Left forelimb (tissue), 1 donor: ENCODE measurements at regions not wholly inside any gene's neighbourhood (a gene's known extent, or its start where the extent isn't known, plus 50 kb on each side); places are given as distances from the start of the nearest gene placed in this dataset.

Experiments
- DNase-seq: peaks from one replicate; pipeline ENCODE4 v3.0.0-alpha.2; 2018; ENCODE audit warnings: low spot score

DNA sequence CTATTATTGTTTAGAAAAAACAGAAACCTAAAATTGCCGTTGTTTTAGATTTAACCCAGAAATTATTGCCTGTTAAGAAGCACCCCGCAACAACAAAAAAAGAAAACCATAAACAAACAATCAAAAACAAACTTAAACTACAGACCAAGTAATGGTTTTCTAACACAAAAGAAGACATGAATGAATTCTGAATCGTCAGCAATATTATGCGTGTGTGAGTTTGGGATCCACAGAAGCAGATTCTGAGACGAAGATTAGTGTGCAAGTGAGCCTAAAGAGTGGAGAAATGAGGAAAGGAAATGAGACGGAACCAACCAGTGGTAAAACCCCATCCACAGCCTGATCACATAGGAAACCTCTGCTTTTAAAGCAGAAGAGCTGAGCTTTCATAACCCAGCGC lies 1514.9 kb upstream of the PIK3C3 start:
- DNase-seq: no peak

DNA sequence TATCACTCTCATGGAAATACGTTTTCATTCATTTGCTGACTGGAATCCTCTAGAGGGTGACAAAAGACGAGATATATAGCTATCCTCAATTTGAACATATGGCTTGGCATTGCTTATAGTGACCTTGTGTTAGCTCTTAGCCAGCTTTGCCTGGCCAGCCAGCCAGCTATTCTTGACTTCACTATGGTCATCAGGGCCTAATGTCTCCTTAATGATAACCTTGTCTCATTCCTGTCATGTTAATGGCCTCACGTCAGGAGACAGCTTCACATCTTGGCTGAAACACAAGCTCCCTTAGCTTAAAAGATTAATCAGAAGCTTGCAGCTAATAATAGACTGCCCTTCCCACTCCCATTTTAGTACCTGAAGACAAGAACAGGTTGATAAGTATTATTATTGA lies 1517.5 kb upstream of the PIK3C3 start:
- DNase-seq: no peak

DNA sequence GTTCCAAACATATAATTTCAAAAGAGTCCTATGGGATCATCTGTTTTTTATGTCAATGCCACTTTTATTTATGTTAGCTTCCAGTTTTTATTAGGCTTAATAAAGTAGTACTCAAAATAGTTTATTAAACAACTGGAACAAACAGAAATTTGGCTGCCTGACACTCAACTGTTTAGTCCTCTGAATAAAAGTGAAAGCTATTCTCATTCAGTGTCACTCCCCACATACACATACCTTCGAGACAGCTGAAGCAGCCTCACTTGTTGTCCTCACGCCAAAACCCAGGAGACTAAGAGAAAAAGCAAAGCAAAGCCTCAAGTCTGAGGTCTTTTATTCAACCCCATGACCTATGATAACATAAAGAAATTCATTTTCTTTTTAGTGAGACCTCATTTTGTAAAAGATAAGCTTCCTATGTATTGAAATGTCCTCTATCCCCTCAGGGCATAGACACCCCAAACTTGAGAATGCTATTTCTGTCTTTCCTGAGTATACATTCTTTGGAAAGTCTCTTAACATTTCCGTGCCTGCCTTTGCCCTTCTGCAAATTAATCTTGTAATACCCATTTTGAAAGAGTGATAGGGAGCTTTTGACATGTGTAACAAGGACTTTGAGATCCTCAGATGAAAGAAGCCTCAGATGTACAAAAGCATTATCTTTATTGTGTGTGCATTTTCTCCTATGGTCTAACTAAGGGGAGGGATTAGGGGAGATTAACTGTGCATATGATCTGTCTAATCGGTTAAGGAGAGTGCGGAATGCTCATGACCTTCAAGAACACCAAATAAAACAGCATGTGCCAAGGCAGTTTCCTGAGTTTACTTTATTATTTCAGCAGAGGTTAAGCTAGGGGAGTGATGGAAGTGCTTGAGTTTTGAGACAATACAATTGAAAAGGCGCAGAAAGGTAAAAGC lies 1523.7 kb upstream of the PIK3C3 start:
- no peak for DNase-seq

DNA sequence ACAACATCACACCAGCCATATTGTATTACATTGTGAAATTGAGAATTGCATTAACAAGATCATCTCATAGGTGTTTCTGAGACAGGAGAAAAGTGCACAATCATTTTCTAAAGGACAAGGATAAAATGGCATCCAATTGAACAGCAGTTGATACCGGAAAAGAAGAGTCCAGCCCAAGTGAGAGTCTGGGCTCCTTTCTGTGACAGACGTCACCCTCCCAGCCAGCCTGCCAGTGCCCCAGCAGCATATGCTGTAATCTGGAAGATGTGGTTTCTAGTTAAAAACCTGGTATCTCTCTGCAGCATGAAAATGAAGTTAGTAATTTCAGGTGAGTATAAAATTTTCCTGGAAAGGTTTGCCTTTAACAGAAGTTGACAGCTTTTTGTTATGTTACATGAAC lies 1531.7 kb upstream of the PIK3C3 start:
- DNase-seq: no peak

DNA sequence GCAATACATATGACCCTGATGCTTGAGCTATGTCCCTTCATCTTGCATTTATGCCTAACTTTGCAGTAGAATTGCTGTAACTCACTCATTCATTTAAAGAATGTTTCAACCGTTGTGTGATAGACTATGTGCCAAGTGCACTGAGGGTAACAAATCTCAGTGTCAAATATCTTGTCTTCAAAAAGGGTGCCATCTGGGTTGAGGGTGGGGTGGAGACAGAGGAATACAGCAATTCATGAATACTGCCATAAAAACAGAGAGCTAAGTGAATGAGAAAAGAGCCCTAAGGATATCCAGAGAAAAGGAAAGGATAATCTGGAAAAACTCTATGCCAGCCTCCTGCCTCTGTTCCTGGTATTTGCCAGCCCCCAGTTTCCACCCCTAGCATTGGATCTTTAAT lies 1534.4 kb upstream of the PIK3C3 start:
- no peak for DNase-seq

DNA sequence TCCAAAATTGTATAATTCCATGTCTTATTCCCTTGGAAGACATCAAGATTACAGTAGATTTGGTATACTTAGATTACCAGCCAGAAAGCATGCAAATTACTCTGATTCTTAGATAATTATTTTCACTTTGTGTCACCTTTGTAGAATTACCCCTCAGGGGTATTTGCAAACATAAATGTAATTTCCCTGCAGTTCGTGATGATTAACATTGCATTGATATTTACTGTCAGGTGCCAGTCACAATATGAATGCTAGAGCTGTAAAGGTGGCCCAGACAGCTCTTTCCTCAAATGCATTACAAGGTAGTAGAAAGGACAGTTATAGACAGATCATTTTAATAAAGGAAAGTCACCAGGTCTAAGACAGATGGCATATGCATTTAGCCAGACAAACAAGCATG lies 1537.5 kb upstream of the PIK3C3 start:
- no peak for DNase-seq

DNA sequence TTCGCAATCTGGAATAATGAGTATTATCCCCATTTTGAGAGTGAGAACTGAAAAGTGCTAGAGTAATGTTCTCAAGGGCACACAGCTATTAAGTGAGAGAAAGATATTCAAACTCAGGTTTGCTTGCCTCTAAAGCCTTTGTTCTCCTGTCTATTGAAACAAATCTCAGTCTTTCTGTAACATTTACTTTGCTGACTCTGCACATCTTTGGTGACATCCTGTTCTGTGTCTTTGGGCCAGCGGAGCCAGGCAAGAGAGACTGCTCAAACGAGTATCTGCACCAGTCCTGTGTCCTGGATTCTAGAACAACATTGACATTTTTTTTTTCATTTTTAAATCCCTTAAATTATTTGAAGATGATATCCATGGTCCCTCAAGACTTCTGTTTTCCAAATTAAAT lies 1539.2 kb upstream of the PIK3C3 start:
- DNase-seq: no peak

DNA sequence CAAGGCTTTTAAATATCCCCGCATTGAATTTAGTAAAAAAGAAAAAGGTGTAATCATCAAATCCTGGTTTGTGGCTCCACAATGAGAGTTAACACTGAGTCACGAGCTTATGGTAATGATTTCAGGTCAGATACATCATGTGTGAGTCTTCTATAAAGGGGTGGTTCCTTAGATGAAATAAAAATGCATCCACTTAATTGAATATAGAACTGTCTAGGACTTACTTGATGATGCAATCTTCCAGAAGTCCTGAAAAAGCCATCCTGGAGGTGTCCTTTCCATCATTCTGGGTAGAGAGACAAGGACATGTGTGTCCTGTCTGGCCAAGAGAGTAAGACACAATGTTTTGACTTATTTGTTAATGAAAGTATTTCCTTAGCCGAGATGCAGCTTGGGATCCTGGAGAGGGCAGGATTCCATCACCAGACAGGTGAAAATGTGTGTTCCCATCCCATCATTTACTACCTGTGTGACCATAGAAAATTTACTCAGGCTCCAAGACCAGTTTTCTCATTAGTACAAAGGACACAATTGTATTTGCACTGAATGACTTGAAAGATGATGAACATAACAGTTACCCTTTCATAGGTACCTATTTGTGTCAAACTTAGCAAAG lies 1539.8 kb upstream of the PIK3C3 start:
- DNase-seq: no peak

DNA sequence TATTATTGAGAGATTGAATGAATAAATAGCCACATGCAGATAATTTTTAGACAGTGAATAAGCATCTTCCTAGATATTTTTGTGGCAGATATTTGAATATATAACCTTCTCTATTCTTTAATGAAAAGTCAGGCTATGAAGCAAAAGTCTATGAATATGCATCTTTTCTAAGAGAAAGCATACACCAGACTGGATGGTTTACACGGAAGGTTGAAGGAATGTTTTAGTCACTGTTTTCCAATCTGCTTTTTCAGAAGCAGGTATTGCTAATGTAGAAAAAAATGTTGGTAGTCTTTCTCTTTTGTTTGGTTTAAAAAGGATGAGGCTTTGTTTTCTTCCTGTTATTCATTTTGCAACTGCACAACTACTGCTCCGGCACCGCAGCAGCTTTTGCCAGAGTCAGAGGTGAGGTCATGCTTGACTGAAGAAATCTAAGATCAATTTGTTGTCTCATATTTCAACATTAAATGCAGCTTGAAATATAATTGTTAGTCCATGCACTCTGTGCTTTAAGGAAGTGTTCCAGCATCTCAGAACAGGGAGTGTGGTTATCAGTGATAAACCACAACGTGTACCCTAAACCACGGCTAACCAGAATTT lies 1540.8 kb upstream of the PIK3C3 start:
- no peak for DNase-seq

DNA sequence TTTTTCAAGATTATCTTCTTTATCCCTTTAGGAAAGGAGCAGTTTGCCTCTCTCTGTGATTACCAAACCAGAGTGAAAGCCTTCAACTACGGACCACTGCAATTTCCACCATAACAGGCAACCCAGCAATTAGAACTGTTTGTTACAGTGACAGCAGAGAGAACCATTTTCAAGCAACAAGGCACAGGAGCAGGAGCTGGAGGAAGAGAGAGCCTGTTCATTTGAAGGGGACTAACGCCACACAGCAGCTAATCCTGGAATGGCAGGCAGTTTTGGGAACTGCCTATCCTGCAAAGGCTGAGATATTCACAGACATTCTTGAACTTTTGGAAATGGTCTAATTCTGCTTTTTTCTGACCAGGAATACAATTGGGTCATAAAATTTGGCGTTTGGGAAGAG lies 1541.9 kb upstream of the PIK3C3 start:
- no peak for DNase-seq

DNA sequence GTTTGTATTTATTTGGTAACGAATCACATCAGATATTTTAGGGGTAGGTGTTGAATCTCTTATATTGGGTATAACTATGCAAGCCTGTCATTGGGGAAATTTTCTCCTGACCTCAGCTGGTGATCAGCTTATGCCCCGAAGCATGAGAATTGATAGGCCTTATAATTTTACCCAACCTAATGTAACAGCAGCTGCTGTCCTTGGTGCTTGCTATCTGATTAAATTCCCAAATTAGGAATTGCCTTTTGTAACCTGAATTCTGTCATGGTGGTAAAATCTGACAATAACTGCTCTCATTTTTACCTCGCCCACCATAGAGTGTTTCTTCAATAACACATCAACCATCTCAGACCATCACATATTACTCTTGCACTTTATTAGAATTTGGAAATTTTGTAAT lies 1542.6 kb upstream of the PIK3C3 start:
- no peak for DNase-seq

DNA sequence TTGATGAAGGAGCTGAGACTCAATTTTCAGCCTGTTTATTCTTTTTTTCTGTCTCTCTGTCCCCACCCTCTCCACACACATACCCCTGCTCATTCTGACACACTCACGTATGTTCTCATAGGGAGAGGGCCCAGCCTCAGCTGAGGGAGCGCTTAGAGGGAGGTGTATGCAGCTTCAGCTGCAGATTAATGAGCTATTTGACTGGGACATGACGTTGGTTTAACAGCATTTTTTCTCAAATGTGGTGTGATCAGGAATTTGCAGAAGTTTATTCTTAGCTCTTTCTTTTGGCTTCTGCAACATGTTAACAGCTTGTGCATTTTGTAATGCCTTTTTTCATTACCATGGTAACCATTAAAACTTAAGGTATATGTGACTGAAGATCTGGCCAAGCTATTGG lies 1547.1 kb upstream of the PIK3C3 start:
- no peak for DNase-seq

DNA sequence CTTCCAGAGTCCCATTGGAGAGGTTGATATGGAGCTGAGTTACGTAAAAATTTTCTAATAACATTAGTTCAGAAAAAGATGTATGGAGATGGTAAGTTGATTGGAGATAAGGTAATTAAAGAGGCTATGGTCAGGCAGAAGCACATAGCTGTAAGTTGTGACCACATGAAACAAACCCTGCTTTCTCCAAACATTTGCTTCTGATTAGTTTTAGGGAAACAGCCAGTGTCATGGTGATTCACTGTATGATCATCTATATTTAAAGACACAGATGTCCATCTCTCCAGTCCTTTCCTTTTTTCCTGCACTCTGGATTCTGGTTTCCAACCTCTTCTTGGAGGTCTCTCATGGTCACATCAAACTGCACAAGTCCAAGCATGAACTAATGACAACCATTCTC lies 1550.8 kb upstream of the PIK3C3 start:
- no peak for DNase-seq

DNA sequence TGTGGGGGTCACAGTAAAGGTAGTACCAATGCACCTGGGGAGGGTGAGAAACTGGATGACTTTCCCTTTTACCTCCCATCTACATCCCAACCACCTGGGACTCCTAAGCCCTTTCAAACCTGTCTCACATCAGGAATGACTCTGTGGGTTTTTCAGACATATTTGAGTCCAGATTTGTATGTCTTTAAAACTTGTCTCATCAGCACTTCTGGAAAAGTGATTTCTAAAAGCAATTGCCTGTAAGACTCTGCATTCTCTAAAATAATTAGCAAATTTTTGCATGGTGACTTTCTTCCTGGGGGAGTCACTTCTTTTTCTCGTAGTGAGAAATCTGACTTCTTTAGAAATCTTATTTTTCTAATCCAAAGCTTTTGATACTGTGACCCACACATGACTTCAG lies 1553.0 kb upstream of the PIK3C3 start:
- DNase-seq: no peak

DNA sequence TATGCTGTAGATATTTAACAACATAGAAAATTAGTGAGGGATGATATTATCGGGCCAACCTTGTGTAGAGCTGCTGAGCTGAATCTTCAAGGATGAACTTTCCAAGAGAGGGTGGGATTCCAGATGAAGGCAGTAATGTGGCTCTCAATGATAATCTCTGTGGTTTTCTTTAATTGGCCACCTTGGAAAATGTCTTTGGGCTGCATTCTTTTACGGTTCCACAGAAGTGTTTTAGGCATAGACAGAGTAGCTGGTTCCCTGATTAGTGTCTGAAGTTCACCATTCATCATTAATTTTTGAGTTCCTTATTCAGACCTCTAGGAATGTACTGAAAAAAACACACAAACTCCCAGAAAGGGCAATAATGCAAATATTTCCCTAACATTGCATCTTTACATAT lies 1566.9 kb upstream of the PIK3C3 start:
- DNase-seq: no peak

DNA sequence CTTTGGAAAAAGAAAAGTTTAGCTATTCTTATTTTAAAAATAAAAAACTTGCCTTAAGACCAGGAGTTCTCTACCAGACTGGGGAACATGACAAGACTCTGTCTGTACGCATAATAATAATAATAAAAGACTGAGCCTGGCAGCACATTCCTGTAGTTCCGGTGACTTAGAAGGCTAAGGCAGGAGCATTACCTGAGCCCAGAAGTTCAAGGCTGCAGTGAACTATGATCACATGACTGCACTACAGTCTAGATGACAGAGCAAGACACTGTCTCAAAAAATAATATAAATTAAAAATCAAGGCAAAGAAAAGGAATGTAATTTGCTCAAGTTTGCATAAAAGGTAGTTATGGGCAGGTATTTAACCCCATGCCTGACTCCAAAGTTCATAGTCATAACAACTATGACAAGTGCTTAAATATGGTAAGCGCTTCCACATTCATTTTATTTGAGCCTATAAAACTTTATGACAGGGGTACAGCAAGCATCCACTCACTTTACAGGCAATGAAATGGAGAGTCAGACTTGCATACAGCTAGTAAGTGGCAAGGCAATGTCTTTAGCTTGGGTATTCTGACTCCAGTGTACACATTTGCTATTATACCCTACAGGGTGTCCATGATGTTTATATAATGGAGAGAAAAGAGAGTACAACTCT lies 1567.8 kb upstream of the PIK3C3 start:
- DNase-seq: no peak

DNA sequence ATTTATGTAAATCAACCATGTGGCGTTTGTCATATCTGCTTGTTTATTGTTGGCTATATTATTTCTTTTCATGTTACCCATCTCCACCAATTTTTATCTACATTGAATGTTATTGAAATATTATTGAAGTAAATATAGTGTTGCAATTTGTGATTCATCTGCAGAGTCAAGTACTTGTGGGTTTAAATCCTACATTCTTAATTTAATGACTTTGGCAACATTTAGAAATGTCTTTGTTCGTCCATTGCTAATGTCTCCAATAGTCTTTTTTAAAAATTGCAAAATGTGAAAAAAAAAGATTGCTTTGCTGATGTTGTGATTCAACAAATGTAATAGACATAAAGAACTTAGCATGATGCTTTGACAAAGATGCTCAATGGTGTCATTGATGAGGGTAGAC lies 1572.8 kb upstream of the PIK3C3 start:
- DNase-seq: no peak

DNA sequence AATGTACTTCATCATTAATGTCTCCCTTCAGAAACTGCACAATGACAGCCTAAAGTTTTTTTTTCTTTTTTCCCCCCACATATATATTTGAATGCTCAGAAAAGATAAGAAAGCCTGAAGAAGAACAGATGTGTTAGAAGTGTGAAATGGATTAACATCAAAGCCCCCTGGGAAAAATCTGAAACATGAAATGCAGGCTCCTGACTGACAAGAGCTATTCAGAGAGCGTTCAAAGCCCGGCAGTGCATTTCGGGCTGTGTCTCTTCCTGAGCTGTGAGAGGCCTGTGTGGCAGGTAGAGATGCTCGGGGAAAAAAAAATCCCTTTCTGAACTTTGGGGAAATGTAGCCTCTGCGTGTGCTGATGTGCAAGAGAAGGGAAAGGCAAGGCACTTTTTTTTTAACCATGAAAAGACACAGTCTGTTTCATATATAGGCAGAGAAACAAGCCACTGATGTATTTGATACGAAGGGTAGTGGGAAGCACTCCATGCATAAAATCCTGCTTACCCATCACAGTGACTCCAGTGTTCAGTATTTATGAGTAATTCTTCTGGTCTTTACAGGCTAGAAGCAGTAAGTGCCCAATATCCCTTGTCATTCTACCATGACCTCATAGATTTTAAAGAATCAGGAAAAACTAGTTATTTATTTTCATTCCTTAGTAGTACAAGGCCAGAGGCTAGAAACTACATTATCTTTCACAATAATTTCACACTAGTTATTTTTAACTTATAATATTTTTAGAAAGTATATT lies 1574.2 kb upstream of the PIK3C3 start:
- DNase-seq: no peak

DNA sequence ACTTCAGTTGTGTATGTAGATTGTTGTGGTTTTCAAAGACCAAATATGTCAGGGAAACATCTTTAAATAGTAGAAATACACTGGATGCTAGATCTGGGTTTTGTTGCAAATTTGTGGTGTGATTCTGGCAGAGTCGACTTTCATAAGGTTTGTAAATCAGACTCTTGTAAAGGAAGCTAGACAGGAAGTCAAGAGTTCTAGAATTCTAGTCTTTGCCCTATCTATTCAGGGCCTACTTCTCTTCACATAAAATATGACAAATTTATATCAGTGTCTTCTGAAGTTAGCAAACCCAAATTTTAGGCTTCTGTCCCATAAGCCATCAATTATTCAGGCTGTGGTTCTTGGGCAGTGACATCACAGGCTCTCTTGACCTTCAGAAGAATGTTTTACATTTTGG lies 1579.2 kb upstream of the PIK3C3 start:
- DNase-seq: no peak

DNA sequence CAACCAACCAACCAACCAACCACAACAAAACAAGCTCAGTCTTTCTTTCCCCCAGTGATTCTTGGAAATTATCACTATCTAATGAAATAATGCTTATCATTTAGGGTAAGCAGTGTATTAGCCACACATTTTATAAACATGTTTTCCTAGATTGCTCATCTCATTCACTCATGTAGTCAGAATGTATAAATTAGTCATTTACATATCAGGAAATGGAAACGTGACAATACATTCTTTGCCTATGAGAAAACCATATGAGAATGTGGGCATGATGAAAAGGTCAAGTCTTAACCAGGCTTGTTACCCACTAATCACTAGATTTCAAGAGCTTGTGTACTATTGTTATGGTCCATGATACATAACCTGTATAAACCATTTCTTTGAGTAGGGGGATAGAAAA lies 1583.4 kb upstream of the PIK3C3 start:
- no peak for DNase-seq

DNA sequence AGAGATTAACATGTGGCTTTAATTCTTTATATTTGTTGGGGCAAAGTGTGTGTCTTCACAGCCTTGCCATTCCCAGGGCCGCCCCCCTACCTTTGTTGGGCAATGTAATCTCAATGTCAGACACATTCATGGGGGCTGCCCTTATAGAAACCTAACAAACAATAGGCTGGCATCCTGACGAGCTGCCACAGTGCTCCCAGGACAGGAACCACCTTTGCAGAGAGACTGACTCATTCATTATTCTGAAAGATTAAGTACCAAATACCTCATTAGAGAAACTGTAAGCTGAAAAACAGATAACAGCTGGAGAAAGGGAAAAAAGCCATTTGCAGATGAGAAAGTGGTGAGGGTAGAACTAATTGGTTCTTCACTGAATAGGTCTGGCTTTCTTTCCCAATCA lies 1587.5 kb upstream of the PIK3C3 start:
- no peak for DNase-seq

DNA sequence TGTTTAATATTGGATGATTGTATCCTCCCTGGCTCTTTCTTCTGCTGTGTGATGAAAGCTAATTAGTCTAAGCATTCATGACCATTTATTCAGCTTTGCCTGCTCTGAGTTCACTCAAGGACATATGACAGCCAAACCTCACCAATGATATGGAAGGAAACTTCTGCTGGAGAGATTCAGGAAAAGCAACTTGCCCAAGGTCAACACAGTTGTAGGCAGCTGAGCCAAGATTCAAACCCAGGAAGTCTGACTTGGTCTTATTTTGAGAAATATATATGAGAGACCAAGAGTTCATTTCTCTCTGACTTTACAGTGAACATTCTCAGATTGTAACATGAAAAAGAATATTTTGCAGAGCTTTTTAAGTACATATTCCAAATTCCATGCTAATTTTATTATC lies 1588.5 kb upstream of the PIK3C3 start:
- DNase-seq: no peak
